CD14-positive monocyte (primary cell): ENCODE measurements at regions not wholly inside any gene's neighbourhood (a gene's known extent, or its start where the extent isn't known, plus 50 kb on each side); places are given as distances from the start of the nearest gene placed in this dataset.

ENCODE experiments used
- DNase-seq, 3 donors: peaks; one replicate each; pipeline ENCODE4 v3.0.0-alpha.2; 2011 to 2022
- H2AFZ ChIP-seq: 2 replicates; pipeline ENCODE4 v1.6.0; 2012; ENCODE audit warnings: mild to moderate bottlenecking, low read depth, low read length, inconsistent platforms; ENCODE audit not compliant: insufficient read depth, poor library complexity, severe bottlenecking
- H3K27ac ChIP-seq, 2 donors: 1 replicate in 1 of 2; 2 replicates in 1 of 2; pipeline ENCODE4 v1.5.1; 2012 to 2013; ENCODE audit warnings: low read length in 2 of 2, control low read depth in 1 of 2, inconsistent platforms in 1 of 2, low read depth in 1 of 2, mild to moderate bottlenecking in 1 of 2
- H3K27me3 ChIP-seq, 2 donors: one replicate each; pipeline versions ENCODE4 v1.6.0 to v1.6.1; 2011 to 2013; ENCODE audit warnings: low read length in 2 of 2; ENCODE audit not compliant: control insufficient read depth in 2 of 2, insufficient read depth in 2 of 2
- H3K36me3 ChIP-seq, 2 donors: replicated peaks in 1 of 2; 1 replicate in 1 of 2; 2 replicates in 1 of 2; pipeline versions ENCODE4 v1.5.1 to v1.6.1; 2012 to 2013; ENCODE audit warnings: low read length in 2 of 2, control low read depth in 1 of 2, inconsistent platforms in 1 of 2, mild to moderate bottlenecking in 1 of 2; ENCODE audit not compliant: insufficient read depth in 2 of 2, control insufficient read depth in 1 of 2
- H3K4me1 ChIP-seq, 2 donors: 1 replicate in 1 of 2; 2 replicates in 1 of 2; pipeline versions ENCODE4 v1.5.1 to v1.6.1; 2012 to 2013; ENCODE audit warnings: low read length in 2 of 2, control low read depth in 1 of 2, inconsistent platforms in 1 of 2, mild to moderate bottlenecking in 1 of 2, moderate library complexity in 1 of 2; ENCODE audit not compliant: insufficient read depth in 2 of 2, control insufficient read depth in 1 of 2
- H3K4me2 ChIP-seq: replicated peaks from 2 replicates; pipeline ENCODE3; 2012; ENCODE audit warnings: low read length, moderate library complexity, mild to moderate bottlenecking; ENCODE audit not compliant: poor library complexity, severe bottlenecking; ENCODE audit errors: extremely low read depth
- H3K4me3 ChIP-seq, 3 experiments: fragments of 200-600 bp in 1 of 3; sonication (generic) in 1 of 3; replicated peaks in 1 of 3; 1 replicate in 2 of 3; 2 replicates in 1 of 3; pipeline ENCODE4 v1.5.1; 2011 to 2013; ENCODE audit warnings: low read length in 3 of 3, mild to moderate bottlenecking in 3 of 3, control low read depth in 2 of 3, low read depth in 2 of 3, inconsistent platforms in 1 of 3, moderate library complexity in 1 of 3
- H3K79me2 ChIP-seq: 2 replicates; pipeline ENCODE4 v1.6.0; 2012; ENCODE audit warnings: mild to moderate bottlenecking, control low read depth, inconsistent platforms, low read length, moderate library complexity; ENCODE audit not compliant: insufficient read depth
- H3K9ac ChIP-seq: 2 replicates; pipeline ENCODE4 v1.6.0; 2017; ENCODE audit warnings: low read length, mild to moderate bottlenecking; ENCODE audit not compliant: insufficient read depth, poor library complexity, severe bottlenecking
- H3K9me3 ChIP-seq, 2 donors: replicated peaks in 1 of 2; 1 replicate in 1 of 2; 2 replicates in 1 of 2; pipeline versions ENCODE4 v1.5.1 to v1.6.1; 2012 to 2013; ENCODE audit warnings: low read length in 2 of 2, control low read depth in 1 of 2; ENCODE audit not compliant: control insufficient read depth in 1 of 2, insufficient read depth in 1 of 2
- H4K20me1 ChIP-seq: 2 replicates; pipeline ENCODE4 v1.6.0; 2012; ENCODE audit warnings: mild to moderate bottlenecking, low read length, control low read depth, moderate library complexity; ENCODE audit not compliant: insufficient read depth
- H3K27ac Mint-ChIP-seq, 7 donors: one replicate each; pipeline ENCODE4 v1.8.0; 2020; ENCODE audit warnings: mild to moderate bottlenecking in 7 of 7, mixed read lengths in 7 of 7, moderate library complexity in 6 of 7, inconsistent platforms in 2 of 7
- H3K27me3 Mint-ChIP-seq, 3 donors: one replicate each; pipeline ENCODE4 v1.8.0; 2021 to 2022; ENCODE audit warnings: low read depth in 3 of 3, mild to moderate bottlenecking in 3 of 3, mixed read lengths in 3 of 3, moderate library complexity in 3 of 3, inconsistent platforms in 1 of 3
- H3K36me3 Mint-ChIP-seq, 2 donors: one replicate each; pipeline ENCODE4 v1.8.0; 2020; ENCODE audit warnings: mixed read lengths in 2 of 2, inconsistent platforms in 1 of 2, mild to moderate bottlenecking in 1 of 2
- H3K4me1 Mint-ChIP-seq: one replicate; pipeline ENCODE4 v1.8.0; 2020; ENCODE audit warnings: mild to moderate bottlenecking, mixed read lengths
- H3K4me3 Mint-ChIP-seq, 2 donors: one replicate each; pipeline ENCODE4 v1.8.0; 2020; ENCODE audit warnings: mild to moderate bottlenecking in 2 of 2, mixed read lengths in 2 of 2, moderate library complexity in 1 of 2
- H3K9me3 Mint-ChIP-seq, 7 donors: one replicate each; pipeline ENCODE4 v1.8.0; 2020 to 2022; ENCODE audit warnings: mixed read lengths in 7 of 7, mild to moderate bottlenecking in 6 of 7, moderate library complexity in 6 of 7, inconsistent platforms in 2 of 7
- WGBS: methylation state at CpG from one replicate; pipeline ENCODE4 v1.1.5; 2013; ENCODE audit warnings: missing lambda C conversion rate; ENCODE audit not compliant: insufficient coverage; 5-methylcytosine and 5-hydroxymethylcytosine counted together
- intact Hi-C, 2 donors: fragments of 100-400 bp; cut with micrococcal nuclease; formaldehyde crosslinking; loops; one replicate each; pipeline versions ENCODE4 v1.15.0 to v1.15.1; 2023
- TF ChIP-seq, protein P1 (sequence below): fragments of 200-600 bp; IDR thresholded peaks from one replicate; pipeline ENCODE4 v1.8.0; 2022; ENCODE audit warnings: antibody characterized with exemption, mild to moderate bottlenecking

DNA sequence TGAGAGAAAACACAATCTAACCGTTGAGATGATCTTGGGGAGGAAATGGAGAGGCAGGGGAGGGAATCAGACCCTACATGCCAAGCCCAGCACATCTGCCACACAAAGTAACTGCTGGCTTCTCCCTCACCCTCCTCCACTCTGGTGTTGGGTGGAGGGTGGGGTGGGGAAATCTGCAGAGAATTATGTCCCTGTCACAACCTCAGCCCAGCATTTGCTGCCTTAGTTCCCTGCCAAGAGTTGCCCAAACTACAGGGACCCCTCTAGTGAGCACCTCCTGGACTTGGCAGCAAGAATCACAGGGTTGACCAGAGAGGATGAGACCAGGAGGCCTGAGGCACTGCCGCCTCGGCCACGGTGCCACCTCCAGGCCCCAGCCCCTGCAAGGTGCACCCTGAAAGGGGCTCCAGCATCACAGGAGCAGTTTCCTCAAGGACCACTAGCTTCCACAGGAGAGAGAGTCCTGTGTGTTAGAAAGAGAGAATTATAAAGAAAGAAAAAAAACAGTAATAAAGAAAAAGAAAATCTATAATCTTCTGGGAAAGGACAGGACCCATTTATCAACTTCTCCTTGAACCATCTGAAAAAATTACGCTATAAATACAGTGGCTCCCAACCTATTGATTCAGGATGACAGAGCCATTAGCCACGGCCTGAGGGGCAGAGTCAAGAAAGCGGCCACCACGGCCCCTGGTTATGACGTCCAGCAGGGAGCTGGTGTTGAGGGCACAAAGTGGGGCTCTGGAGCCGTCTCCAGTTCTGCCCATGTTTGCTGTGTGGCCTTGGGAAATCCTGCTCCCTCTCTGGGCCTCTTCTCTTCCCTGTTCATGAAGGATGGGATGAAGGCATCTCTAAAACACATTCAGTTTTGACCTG, 451.7 kb downstream of the MATN1 start:
- H3K27me3 ChIP-seq: no peaks in the 10 kb centered on the region
- no peak overlapping the region for H3K4me3 ChIP-seq
- H3K27me3 Mint-ChIP-seq: peaks cover 0 to 10% (median 3%) of the 10 kb centered on the region in 3 donors
- H3K4me3 Mint-ChIP-seq: no peak overlapping the region
- H3K9me3 ChIP-seq: peaks cover 0 to 18% of the 10 kb centered on the region in 2 donors
- no peak overlapping the region for H2AFZ ChIP-seq
- H3K36me3 Mint-ChIP-seq: no peaks in the 10 kb centered on the region
- H3K36me3 ChIP-seq: no peaks in the 10 kb centered on the region
- H3K4me1 Mint-ChIP-seq: no peaks in the 10 kb centered on the region
- TF ChIP-seq, protein P1, sequence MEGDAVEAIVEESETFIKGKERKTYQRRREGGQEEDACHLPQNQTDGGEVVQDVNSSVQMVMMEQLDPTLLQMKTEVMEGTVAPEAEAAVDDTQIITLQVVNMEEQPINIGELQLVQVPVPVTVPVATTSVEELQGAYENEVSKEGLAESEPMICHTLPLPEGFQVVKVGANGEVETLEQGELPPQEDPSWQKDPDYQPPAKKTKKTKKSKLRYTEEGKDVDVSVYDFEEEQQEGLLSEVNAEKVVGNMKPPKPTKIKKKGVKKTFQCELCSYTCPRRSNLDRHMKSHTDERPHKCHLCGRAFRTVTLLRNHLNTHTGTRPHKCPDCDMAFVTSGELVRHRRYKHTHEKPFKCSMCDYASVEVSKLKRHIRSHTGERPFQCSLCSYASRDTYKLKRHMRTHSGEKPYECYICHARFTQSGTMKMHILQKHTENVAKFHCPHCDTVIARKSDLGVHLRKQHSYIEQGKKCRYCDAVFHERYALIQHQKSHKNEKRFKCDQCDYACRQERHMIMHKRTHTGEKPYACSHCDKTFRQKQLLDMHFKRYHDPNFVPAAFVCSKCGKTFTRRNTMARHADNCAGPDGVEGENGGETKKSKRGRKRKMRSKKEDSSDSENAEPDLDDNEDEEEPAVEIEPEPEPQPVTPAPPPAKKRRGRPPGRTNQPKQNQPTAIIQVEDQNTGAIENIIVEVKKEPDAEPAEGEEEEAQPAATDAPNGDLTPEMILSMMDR: no peak
- intact Hi-C loops: no loop called here
- peak overlapping the region in 1 of 7 donors; percentile 22 for H3K27ac Mint-ChIP-seq
- H3K79me2 ChIP-seq: no peaks in the 10 kb centered on the region
- DNase-seq: no peak
- H4K20me1 ChIP-seq: no peaks in the 10 kb centered on the region
- H3K27ac ChIP-seq: no peak overlapping the region
- no peaks in the 10 kb centered on the region for H3K4me1 ChIP-seq
- peaks cover 0 to 14% (median 7%) of the 10 kb centered on the region in 7 donors for H3K9me3 Mint-ChIP-seq
- no peak overlapping the region for H3K9ac ChIP-seq
- WGBS: 95% methylated on average over 5 of the region's 10 CpGs
- no peak overlapping the region for H3K4me2 ChIP-seq

GRCh38 chr1:30270461-30270860, 452.9 kb downstream of the MATN1 start:
- H3K4me1 ChIP-seq: no peaks in the 10 kb centered on the region
- no peak overlapping the region for H3K4me2 ChIP-seq
- no peaks in the 10 kb centered on the region for H3K36me3 Mint-ChIP-seq
- peaks cover 0 to 8% (median 3%) of the 10 kb centered on the region in 3 donors for H3K27me3 Mint-ChIP-seq
- no peak for DNase-seq
- H3K79me2 ChIP-seq: no peaks in the 10 kb centered on the region
- intact Hi-C loops: no loop called here
- WGBS: 80% methylated on average over 1 of the region's 1 CpG
- H2AFZ ChIP-seq: no peak overlapping the region
- H4K20me1 ChIP-seq: no peaks in the 10 kb centered on the region
- no peaks in the 10 kb centered on the region for H3K4me1 Mint-ChIP-seq
- H3K9me3 ChIP-seq: peaks cover 0 to 18% of the 10 kb centered on the region in 2 donors
- peaks cover 0 to 14% (median 7%) of the 10 kb centered on the region in 7 donors for H3K9me3 Mint-ChIP-seq
- no peaks in the 10 kb centered on the region for H3K36me3 ChIP-seq
- TF ChIP-seq, protein P1: no peak
- H3K27me3 ChIP-seq: no peaks in the 10 kb centered on the region
- H3K27ac ChIP-seq: no peak overlapping the region
- H3K4me3 Mint-ChIP-seq: no peak overlapping the region
- no peak overlapping the region for H3K4me3 ChIP-seq
- no peak overlapping the region for H3K27ac Mint-ChIP-seq
- no peak overlapping the region for H3K9ac ChIP-seq
